ENCODE measurements at regions not wholly inside any gene's neighbourhood (a gene's known extent, or its start where the extent isn't known, plus 50 kb on each side); places are given as distances from the start of the nearest gene placed in this dataset.

DNA sequence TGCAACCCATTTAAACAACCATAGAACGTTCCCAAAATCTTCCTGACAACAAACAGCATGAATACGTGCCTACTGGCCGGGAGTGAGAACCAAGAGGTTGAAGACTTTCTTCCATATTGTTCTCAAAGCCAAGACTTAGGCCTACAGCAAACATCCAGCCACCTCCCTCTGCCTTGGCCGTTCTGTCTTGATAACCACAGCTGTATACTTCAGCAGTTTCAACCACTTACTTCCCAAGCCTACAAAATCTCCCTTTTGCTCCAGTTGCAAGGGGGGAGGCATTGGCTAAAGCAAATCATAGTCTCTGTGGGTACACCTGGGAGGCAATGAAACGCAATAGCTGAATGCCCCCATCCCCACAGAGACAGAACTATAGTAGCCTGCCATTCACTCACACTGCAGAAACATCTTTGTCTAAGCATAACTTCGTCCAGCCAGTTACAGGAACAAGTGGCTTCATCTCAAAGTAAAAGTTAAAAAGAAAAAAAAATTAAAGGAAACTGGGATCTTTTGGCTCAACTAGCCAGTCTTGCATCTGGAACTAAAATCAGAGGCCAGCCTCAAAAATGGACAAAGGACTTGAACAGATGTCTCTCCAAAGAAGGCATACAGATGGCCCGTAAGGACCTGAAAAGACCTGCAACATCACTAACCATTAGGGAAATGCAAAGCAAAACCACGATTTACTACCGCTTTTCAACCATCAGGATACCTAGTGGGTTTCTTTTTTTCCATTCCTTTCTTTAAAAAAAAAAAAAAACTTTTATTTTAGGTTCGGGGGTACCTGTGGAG lies 186.0 kb downstream of the PSMG1 start:
- no peak for DNase-seq

GRCh38 chr21:38996355-38996754 lies 186.9 kb downstream of the PSMG1 start:
- no peak for DNase-seq

- no peak for DNase-seq
Measured at GRCh38 chr21:38995731-38996130, 187.5 kb downstream of the PSMG1 start.

DNA sequence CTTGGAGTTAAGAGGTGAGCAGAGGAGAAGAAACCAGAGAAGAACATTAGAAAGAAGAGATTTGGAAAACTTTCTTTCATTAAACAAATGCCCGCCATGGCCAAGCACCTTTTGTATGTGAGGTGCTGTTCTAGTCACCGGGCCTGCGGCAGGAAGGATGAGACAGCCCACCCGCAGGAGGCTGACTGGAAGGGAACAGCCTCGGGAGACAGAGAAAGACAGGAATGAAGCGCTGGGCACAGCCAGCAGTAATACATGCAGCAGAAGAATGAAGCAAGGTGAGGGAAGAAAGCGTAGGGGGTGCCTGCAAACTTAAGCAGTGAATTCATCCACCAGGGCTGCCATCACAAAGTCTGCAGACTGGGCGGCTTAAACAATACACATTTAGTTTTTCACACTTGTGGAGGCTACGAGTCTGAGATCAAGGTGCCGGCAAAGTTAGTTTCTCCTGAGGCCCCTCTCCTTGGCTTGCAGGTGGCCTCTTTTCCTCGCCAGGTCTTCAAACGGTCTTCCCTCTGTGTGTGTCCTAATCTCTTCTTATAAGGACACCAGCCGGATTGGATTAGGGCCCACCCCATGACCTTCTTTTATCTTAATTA lies 188.1 kb downstream of the PSMG1 start:
- no peak for DNase-seq

DNA sequence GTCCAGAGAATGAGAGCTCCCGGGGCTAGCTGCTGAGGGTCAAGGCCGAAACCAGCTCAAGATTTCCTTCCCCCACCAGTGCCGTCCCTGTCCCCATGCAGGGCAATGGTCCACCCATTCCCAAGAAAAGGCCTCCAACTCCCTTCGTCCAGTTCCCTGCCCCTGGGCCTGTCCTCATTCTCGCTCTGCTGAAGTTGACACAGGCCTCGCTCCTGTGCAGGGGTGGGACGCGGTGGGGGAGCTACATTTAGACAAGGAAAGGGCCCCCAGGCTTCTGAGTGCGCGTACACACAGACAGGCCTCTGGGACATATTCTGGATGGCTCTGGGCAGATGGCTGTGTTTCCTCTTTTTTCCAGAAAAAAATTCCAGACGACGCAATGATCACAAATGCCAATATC lies 188.3 kb downstream of the ETS2 start:
- DNase-seq: no peak

- no peak for DNase-seq
Measured at GRCh38 chr21:38993561-38993960, 187.8 kb downstream of the ETS2 start.

- DNase-seq: no peak
Measured at GRCh38 chr21:38992737-38993136, 187.0 kb downstream of the ETS2 start.

DNA sequence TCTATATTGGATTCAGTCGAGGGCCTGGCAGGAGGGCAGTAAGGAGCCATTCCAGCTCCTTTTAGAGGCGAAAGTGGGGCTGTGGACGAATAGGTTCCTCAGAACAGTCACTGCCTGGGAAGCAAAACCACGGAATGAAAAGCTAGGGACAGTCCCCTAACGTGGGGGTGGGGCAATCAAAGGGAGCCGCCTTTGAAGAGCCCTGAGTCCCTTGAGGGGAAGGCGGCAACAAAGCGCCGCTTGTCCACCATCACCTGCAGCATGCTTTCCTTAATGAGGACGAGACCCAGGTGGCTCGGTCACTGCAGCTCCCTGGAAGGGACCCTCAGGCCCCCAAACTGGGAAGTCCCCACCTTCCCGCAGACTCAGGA lies 184.7 kb downstream of the ETS2 start:
- DNase-seq: peak; percentile 75

- DNase-seq: peak; percentile 95
Measured at GRCh38 chr21:38989745-38990423, 184.2 kb downstream of the ETS2 start.

GRCh38 chr21:38989379-38989744 lies 183.6 kb downstream of the ETS2 start:
- DNase-seq: no peak

- DNase-seq: peak; percentile 81
Measured at GRCh38 chr21:38988509-38989378, 183.0 kb downstream of the ETS2 start.

DNA sequence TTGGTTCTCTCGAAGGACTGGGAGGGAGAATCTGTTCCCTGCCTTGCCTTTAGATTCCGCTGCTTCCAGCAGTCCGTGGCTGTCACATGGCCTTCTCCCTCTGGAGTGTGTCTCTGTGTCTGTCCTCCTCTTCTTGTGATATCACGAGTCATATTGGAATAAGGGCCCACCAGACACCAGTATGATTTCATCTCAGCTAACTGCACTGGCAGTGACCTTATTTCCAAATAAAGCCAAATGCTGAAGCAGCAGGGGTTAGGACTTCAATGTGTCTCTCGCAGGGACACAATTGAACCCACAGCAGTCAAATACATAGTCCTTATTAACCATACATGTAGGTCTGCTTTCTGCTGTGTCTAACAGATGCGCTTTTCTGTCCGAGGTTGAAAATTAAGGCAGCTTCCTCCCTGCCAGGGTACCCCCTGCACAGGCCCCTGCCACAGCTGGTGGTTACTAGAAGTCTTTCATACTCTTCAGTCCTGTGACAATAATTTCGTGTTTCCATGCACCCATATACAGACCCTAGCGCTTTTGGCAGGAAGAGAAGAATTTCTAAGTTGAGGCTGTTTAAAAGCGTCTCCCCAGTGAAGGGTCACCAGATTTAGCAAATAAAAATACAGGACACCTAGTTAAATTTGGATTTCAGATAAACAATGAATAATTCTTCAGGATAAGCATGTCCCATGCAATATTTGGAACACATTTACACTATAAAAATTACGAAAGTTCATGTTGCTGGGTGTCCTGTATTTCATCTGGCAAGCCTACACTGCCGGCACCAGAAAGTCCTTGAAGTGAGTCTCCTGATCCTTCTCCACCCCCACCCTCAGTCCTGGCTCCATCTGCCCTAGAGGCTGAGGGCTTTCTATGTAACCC lies 182.1 kb downstream of the ETS2 start:
- DNase-seq: no peak

DNA sequence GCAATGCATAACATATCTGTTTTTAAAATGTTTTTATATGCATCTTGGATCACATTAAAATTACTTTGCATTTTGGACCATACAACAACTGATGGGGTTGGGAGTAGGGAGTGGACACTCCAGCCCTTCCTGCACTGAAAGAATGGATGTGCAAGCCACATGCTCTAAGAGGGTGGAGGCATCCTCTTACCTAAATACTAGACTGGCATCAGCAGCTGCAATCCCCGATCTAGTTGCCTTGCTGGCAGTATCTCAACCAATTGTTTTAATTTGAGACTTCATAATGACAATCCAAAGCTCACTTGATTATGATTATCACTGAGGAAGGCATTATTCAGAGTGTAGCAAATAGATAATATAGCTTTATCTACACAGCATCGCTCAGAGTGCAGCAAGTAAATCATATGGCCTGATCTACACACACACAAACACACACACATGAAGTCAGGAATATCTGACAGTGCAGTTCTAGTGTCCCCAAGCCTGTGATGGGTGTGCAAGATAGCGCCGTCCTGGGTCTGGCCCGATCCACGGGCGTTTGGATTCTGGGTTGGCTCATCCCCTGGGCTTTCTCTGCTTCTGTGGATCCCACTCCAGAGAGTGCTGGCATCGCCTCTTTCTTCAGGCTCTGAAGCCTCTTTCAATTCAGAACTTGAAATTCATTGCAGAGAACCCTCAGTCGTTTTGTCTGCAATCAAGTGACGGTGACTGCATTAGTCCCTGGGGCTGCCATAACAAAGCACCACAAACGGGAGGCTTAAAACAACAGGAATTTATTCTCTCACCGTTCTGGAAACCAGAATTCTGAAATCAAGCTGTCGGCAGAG lies 181.3 kb downstream of the ETS2 start:
- no peak for DNase-seq

DNA sequence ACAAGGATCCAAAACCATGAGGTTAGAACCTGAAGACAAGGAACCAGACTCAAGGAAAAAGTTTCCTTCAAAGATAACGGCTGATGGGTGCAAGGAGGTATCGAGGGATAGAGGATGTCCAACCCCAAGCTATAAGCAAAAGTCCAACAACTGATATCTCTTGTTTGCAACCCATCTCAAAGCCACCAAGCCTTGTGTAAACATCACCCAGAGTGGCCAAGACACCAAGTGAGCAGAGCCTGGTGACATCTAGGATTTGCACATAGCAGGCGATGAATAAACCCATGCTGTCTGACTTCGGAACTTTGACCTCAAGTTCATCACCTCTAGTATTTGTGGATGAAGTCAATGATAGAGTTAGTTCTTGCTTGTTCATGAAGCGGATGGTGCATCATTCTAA lies 180.7 kb downstream of the ETS2 start:
- no peak for DNase-seq

- peak; percentile 87 for DNase-seq
Measured at GRCh38 chr21:38985568-38986378, 180.0 kb downstream of the ETS2 start.

GRCh38 chr21:38984982-38985567 lies 179.3 kb downstream of the ETS2 start:
- DNase-seq: no peak

DNA sequence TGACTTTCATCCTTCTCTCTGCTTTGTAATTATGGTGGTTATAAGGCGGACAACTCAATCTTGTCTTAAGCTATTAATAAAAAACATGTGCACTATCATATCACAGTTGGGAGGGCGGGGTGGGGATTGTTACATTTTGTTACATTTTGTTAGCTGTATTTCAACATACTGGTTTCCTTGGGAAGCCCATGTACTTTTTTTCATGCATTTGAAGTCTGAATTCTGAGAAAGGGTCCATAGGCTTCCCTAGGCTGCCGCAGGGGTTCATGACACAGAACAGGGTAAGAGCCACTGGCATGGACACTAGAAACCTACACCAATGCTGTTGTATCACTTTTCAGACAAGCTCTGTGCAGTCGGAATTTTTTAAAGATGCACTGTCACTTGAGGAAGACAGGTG lies 178.8 kb downstream of the ETS2 start:
- no peak for DNase-seq

DNA sequence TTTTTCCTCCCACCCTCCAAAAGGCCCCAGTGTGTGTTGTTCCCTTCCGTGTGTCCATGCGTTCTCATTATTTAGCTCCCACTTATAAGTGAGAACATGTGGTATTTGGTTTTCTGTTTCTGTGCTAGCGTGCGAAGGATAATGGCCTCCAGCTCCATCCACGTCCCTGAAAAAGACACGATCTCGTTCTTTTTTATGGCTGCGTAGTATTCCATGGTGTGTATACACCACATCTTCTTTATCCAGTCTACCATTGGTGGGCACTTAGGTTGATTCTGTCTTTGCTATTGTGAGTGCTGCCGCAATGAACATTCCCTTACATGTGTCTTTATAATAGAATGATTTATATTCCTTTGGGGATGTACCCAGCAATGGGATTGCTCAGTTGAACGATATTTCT lies 177.8 kb downstream of the ETS2 start:
- DNase-seq: no peak

GRCh38 chr21:38982804-38983203 lies 177.1 kb downstream of the ETS2 start:
- DNase-seq: no peak

- DNase-seq: no peak
Measured at GRCh38 chr21:38982096-38982495, 176.4 kb downstream of the ETS2 start.
